Astrocyte of the cerebellum (primary cell): ENCODE measurements at regions not wholly inside any gene's neighbourhood (a gene's known extent, or its start where the extent isn't known, plus 50 kb on each side); places are given as distances from the start of the nearest gene placed in this dataset.

Experiments used
- DNase-seq: peaks from one replicate; pipeline ENCODE4 v3.0.0-alpha.2; 2011; ENCODE audit warnings: low read depth
- H3K4me3 ChIP-seq: 2 replicates; pipeline ENCODE4 v1.5.1; 2011; ENCODE audit warnings: mild to moderate bottlenecking, low read depth, low read length, moderate library complexity
- in situ Hi-C: cut with HindIII; loops from 2 replicates; pipeline ENCODE4 v1.10.0; 2017; ENCODE audit warnings: low sequenced_read_pairs
- TF ChIP-seq, protein P1 (sequence below): IDR thresholded peaks from 2 replicates; pipeline ENCODE4 v1.5.1; 2012; ENCODE audit warnings: low read length, low read depth, moderate library complexity, mild to moderate bottlenecking; ENCODE audit errors: missing control alignments

DNA sequence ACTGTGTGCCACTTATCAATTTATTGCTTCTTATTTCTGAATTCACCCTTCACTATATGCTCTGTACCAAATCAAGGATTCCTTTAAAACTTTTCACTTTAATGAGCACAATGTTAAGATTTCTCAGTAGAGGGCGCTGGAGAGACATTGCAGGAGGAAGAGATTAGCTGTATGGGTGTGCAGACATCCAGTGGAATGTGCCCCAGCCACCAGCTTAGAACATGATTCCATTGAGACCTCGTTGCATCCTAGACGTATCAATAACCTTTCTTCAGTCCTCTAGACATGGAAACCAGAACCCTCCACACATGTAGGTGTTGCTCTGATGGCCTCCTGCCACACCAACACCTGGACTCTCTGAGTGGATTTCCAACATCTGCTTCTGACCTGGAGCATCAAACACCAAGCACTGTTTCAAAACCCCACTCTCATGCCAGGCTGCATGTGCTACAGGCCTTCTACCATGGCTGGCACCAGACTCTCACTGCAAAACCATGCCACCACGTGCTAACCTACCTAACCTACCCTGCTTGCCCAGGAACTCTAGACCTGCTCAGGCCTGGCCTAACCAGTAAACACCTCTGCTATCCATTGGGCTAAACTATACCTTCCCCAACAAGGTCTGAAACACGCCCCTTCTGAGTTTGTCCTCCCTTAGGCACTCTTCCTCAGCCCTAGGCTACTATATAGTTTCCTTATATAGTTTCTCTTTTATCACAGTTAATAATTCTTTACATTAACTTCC is 633.2 kb upstream of the PKDCC start:
- TF ChIP-seq, protein P1, sequence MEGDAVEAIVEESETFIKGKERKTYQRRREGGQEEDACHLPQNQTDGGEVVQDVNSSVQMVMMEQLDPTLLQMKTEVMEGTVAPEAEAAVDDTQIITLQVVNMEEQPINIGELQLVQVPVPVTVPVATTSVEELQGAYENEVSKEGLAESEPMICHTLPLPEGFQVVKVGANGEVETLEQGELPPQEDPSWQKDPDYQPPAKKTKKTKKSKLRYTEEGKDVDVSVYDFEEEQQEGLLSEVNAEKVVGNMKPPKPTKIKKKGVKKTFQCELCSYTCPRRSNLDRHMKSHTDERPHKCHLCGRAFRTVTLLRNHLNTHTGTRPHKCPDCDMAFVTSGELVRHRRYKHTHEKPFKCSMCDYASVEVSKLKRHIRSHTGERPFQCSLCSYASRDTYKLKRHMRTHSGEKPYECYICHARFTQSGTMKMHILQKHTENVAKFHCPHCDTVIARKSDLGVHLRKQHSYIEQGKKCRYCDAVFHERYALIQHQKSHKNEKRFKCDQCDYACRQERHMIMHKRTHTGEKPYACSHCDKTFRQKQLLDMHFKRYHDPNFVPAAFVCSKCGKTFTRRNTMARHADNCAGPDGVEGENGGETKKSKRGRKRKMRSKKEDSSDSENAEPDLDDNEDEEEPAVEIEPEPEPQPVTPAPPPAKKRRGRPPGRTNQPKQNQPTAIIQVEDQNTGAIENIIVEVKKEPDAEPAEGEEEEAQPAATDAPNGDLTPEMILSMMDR = peak; percentile 69
- DNase-seq = peak; percentile 13
- in situ Hi-C loops = loop anchor here (10.0 kb wide), 1 partner anchor 280 kb away; no protein-coding TSS in a partner anchor
- no peak overlapping the region for H3K4me3 ChIP-seq

DNA sequence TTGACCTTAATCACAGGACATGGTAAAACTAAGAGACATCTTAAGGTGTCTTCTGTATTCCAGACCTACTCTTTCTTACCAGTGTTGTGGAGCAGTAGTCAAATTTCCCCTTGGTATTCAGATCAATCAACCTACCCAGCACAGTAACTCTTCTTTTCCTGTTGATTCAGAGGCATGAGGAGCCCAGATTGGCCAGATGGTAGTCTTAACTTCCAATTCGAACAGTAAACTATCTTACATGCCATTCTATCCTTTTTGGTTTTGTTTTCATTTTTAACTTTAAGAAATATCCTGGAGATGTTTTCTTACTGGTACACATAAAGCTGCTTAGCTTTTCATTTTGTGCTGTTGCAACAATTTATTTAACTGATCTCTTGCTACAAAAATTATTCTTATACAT is 630.3 kb upstream of the PKDCC start:
- TF ChIP-seq, protein P1 = no peak
- no peak for DNase-seq
- H3K4me3 ChIP-seq = no peak overlapping the region
- in situ Hi-C loops = loop anchor here (10.0 kb wide), 1 partner anchor 277 kb away; no protein-coding TSS in a partner anchor

DNA sequence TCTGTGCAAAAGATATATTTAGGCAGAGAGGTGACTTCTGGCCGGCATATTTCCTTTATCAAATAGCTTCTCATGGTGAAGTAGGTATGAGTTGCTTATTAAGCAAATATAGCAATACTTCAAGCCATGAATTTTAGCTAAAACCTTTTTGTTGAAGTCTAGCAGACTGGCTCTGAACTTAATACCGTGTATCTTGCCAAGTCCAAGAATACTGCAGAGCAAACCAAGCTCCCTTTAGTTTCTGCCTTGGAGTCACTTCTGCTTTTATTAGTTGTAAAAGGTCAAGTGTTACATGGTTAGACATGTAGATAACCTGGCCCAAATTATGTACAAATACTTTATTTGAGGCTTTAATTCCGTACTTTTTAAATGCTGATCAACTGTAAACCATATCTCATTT is 627.6 kb upstream of the PKDCC start:
- DNase-seq = no peak
- H3K4me3 ChIP-seq = no peak overlapping the region
- TF ChIP-seq, protein P1 = no peak
- in situ Hi-C loops = no loop called here

GRCh38 chr2:41420872-41421271 is 626.9 kb upstream of the PKDCC start:
- in situ Hi-C loops = no loop called here
- no peak overlapping the region for H3K4me3 ChIP-seq
- TF ChIP-seq, protein P1 = no peak
- no peak for DNase-seq

DNA sequence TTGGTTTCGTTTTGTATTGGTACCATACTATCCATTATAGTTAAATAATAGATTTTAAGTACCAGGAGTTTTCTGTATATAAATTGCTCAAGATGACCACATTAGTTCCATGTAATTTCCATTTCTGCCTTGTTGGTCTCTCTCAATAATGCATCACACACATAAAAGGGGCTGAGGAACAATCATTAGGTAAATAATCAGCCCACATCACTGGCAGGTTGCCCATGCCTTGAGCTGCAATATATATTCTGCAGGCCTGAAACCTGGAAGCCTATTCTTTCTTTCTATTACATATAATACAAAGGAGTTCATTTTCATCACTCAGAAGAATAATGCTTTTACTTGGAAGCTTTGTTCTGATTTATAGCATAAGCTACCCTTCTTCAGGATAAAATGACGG is 616.1 kb upstream of the PKDCC start:
- TF ChIP-seq, protein P1 = no peak
- H3K4me3 ChIP-seq = no peak overlapping the region
- no peak for DNase-seq
- in situ Hi-C loops = no loop called here

DNA sequence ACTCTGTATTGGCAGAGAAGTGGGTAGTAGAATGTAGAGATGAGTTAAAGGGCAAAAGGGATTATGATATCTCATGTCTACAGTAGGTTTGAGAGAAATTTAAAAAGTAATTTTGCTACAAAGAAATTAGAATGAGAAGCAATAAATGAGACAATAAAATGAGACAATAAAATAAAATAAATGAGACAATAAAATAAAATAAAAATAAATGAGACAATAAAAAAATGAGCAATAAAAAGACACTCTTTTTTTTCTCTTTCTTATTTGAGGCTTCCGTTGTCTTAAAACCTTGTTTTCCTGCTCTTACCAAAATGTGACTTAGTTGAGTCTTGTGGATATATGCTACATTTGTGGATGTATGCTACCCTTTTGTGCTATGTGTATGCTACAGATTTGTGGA is 615.4 kb upstream of the PKDCC start:
- no peak for DNase-seq
- H3K4me3 ChIP-seq = no peak overlapping the region
- TF ChIP-seq, protein P1 = no peak
- in situ Hi-C loops = no loop called here

- DNase-seq = no peak
- TF ChIP-seq, protein P1 = no peak
- H3K4me3 ChIP-seq = no peak overlapping the region
- in situ Hi-C loops = no loop called here
These were observed 612.8 kb upstream of the PKDCC start for GRCh38 chr2:41434991-41435390.
